PC-3 (cell line): ENCODE measurements at regions not wholly inside any gene's neighbourhood (a gene's known extent, or its start where the extent isn't known, plus 50 kb on each side); places are given as distances from the start of the nearest gene placed in this dataset.
A peak's percentile ranks its signal among the peaks of the same experiment; 100 is the strongest.
"Not testable (repeated sequence)": the region's sequence is repeated elsewhere in the genome, so short reads cannot be mapped to it uniquely, and the experiment has no call there.

Source experiments
- ATAC-seq: fragments of 200-7000 bp; cut with Tn5 transposase; 2 replicates; pipeline ENCODE4 v1.9.1; 2020; ENCODE audit warnings: mild to moderate bottlenecking, moderate library complexity
- BruUV-seq: library from RNA; stranded (reverse); fragments of 400-500 nt; replicated peaks from 2 replicates; lab custom pipeline; 2021; lab: Mats Ljungman, UMichigan
- CTCF ChIA-PET: fragments of 300-600 bp; sonication (Branson Sonifier 250); formaldehyde crosslinking; loops from one replicate; lab custom pipeline; 2022; ENCODE audit warnings: antibody characterized with exemption; lab: Charles Lee
- POLR2A ChIA-PET: fragments of 300-600 bp; sonication (Branson Sonifier 250); formaldehyde crosslinking; loops from one replicate; lab custom pipeline; 2022; ENCODE audit warnings: antibody characterized with exemption; ENCODE audit not compliant: unreplicated experiment; lab: Charles Lee
- DNase-seq: peaks from one replicate; pipeline ENCODE4 v3.0.0-alpha.2; 2015
- H2AFZ ChIP-seq: fragments of 300-600 bp; sonication (generic); 2 replicates; pipeline ENCODE4 v1.6.0; 2016; ENCODE audit warnings: antibody characterized with exemption, low read length
- H3F3A ChIP-seq: fragments of 300-600 bp; sonication (generic); one replicate; pipeline ENCODE4 v1.6.0; 2017; ENCODE audit warnings: antibody characterized with exemption, low read length, control low read depth, mild to moderate bottlenecking; ENCODE audit not compliant: unreplicated experiment
- H3K27ac ChIP-seq: fragments of 300-600 bp; sonication (generic); 2 replicates; pipeline ENCODE4 v1.5.1; 2016; ENCODE audit warnings: mild to moderate bottlenecking, low read length
- H3K27me3 ChIP-seq: fragments of 300-600 bp; sonication (generic); 2 replicates; pipeline ENCODE4 v1.6.1; 2016; ENCODE audit warnings: low read length, mixed read lengths
- H3K36me3 ChIP-seq: fragments of 300-600 bp; sonication (generic); 2 replicates; pipeline ENCODE4 v1.6.1; 2016; ENCODE audit warnings: low read depth, mixed run types, low read length, mixed read lengths
- H3K4me1 ChIP-seq: fragments of 300-600 bp; sonication (generic); 2 replicates; pipeline ENCODE4 v1.5.1; 2016; ENCODE audit warnings: low read length; ENCODE audit not compliant: insufficient read depth
- H3K4me2 ChIP-seq: fragments of 300-600 bp; sonication (generic); 2 replicates; pipeline ENCODE4 v1.6.0; 2016; ENCODE audit warnings: low read length
- H3K4me3 ChIP-seq: fragments of 300-600 bp; sonication (generic); 2 replicates; pipeline ENCODE4 v1.5.1; 2016; ENCODE audit warnings: mild to moderate bottlenecking, low read length, mixed read lengths
- H3K79me2 ChIP-seq: fragments of 300-600 bp; sonication (generic); 2 replicates; pipeline ENCODE4 v1.6.1; 2017; ENCODE audit warnings: low read length, mixed read lengths
- H3K9ac ChIP-seq: fragments of 300-600 bp; sonication (generic); 2 replicates; pipeline ENCODE4 v1.6.0; 2016; ENCODE audit warnings: mild to moderate bottlenecking, low read length
- H3K9me2 ChIP-seq: fragments of 300-600 bp; sonication (generic); replicated peaks from 2 replicates; pipeline ENCODE4 v1.6.1; 2016; ENCODE audit warnings: mixed run types, low read length, mixed read lengths
- H3K9me3 ChIP-seq: fragments of 300-600 bp; sonication (generic); 2 replicates; pipeline ENCODE4 v1.6.1; 2016; ENCODE audit warnings: low read length, mixed read lengths
- H4K20me1 ChIP-seq: fragments of 300-600 bp; sonication (generic); 2 replicates; pipeline ENCODE4 v1.6.1; 2016; ENCODE audit warnings: low read length, mixed read lengths
- CTCF ChIP-seq: fragments of 300-600 bp; sonication (generic); conservative IDR thresholded peaks from 2 replicates; pipeline ENCODE4 v1.5.1; 2017; ENCODE audit warnings: antibody characterized with exemption, low read depth, mild to moderate bottlenecking, low read length
- EZH2phosphoT487 ChIP-seq: fragments of 300-600 bp; sonication (generic); IDR thresholded peaks from 2 replicates; pipeline ENCODE4 v1.6.1; 2018; ENCODE audit warnings: mild to moderate bottlenecking, antibody characterized with exemption, low read length, borderline replicate concordance
- intact Hi-C: fragments of 100-400 bp; cut with micrococcal nuclease; formaldehyde crosslinking; loops from 2 replicates; pipeline ENCODE4 v1.9.0; 2023

GRCh38 chr12:7555752-7556151 is 52.2 kb upstream of the CD163 start:
- Histone ChIP-seq H4K20me1 (no peaks in the 10 kb centered on the region), H3K9me2 (no peaks in the 10 kb centered on the region), H3K27me3 (no peaks in the 10 kb centered on the region), H3K79me2 (no peaks in the 10 kb centered on the region), H3K9ac (no peak overlapping the region), H3K36me3 (no peaks in the 10 kb centered on the region), H3K4me1 (no peaks in the 10 kb centered on the region), H3K4me3 (no peak overlapping the region), H2AFZ (no peak overlapping the region), H3K4me2 (no peak overlapping the region), H3K9me3 (no peaks in the 10 kb centered on the region), H3F3A (no peaks in the 10 kb centered on the region), H3K27ac (no peak overlapping the region)
- TF ChIP-seq CTCF (no peak), EZH2phosphoT487 (no peak)
- DNase-seq (peak; percentile 4), ATAC-seq (no peak)
- BruUV-seq, result no TSS peak
- ChIA-PET POLR2A (no interaction called here), CTCF (no interaction called here)
- intact Hi-C loops, result no loop called here

GRCh38 chr12:7554831-7555230 is 51.3 kb upstream of the CD163 start:
- POLR2A ChIA-PET, H3K4me2 ChIP-seq, CTCF ChIA-PET, H3K9ac ChIP-seq, H3K9me2 ChIP-seq, H3K4me3 ChIP-seq, H3K9me3 ChIP-seq, H3K4me1 ChIP-seq, BruUV-seq, H3F3A ChIP-seq, H3K36me3 ChIP-seq, ATAC-seq, intact Hi-C loops, H2AFZ ChIP-seq, H3K27ac ChIP-seq, H4K20me1 ChIP-seq, DNase-seq, H3K79me2 ChIP-seq, H3K27me3 ChIP-seq: not testable (repeated sequence)
